Activated CD8-positive, alpha-beta T cell treated with anti-CD3 and anti-CD28 coated beads for 36 hours (primary cell): ENCODE measurements at regions not wholly inside any gene's neighbourhood (a gene's known extent, or its start where the extent isn't known, plus 50 kb on each side); places are given as distances from the start of the nearest gene placed in this dataset.

Experiments
- ATAC-seq: fragments of 200-7000 bp; cut with Tn5 transposase; one replicate; pipeline ENCODE4 v1.10.0; 2021; ENCODE audit warnings: mild to moderate bottlenecking, moderate library complexity
- CTCF ChIA-PET: fragments of 350-600 bp; sonication (Branson Sonifier 250); formaldehyde crosslinking; loops from one replicate; lab custom pipeline; 2021; ENCODE audit warnings: antibody characterized with exemption; lab: Charles Lee
- POLR2A ChIA-PET: fragments of 350-600 bp; sonication (Branson Sonifier 250); formaldehyde crosslinking; loops from one replicate; lab custom pipeline; 2021; ENCODE audit warnings: antibody characterized with exemption; lab: Charles Lee
- DNase-seq: peaks from one replicate; pipeline ENCODE4 v3.0.0-alpha.2; 2020
- H3K27ac Mint-ChIP-seq: one replicate; pipeline ENCODE4 v1.8.0; 2021; ENCODE audit warnings: mild to moderate bottlenecking, mixed read lengths
- H3K27me3 Mint-ChIP-seq: one replicate; pipeline ENCODE4 v1.8.0; 2021; ENCODE audit warnings: mixed read lengths
- H3K36me3 Mint-ChIP-seq: one replicate; pipeline ENCODE4 v1.8.0; 2021; ENCODE audit warnings: low read depth, mixed read lengths
- H3K4me1 Mint-ChIP-seq: one replicate; pipeline ENCODE4 v1.8.0; 2021; ENCODE audit warnings: low read depth, mixed read lengths
- H3K4me3 Mint-ChIP-seq: one replicate; pipeline ENCODE4 v1.8.0; 2021; ENCODE audit warnings: mild to moderate bottlenecking, moderate library complexity, mixed read lengths
- H3K9me3 Mint-ChIP-seq: one replicate; pipeline ENCODE4 v1.8.0; 2021; ENCODE audit warnings: mixed read lengths
- intact Hi-C: fragments of 100-400 bp; cut with micrococcal nuclease; formaldehyde crosslinking; loops from one replicate; pipeline ENCODE4 v1.10.0; 2022
- TF ChIP-seq, protein P1 (sequence below): fragments of 200-600 bp; IDR thresholded peaks from one replicate; pipeline ENCODE4 v1.8.0; 2022; ENCODE audit warnings: antibody characterized with exemption, mild to moderate bottlenecking

DNA sequence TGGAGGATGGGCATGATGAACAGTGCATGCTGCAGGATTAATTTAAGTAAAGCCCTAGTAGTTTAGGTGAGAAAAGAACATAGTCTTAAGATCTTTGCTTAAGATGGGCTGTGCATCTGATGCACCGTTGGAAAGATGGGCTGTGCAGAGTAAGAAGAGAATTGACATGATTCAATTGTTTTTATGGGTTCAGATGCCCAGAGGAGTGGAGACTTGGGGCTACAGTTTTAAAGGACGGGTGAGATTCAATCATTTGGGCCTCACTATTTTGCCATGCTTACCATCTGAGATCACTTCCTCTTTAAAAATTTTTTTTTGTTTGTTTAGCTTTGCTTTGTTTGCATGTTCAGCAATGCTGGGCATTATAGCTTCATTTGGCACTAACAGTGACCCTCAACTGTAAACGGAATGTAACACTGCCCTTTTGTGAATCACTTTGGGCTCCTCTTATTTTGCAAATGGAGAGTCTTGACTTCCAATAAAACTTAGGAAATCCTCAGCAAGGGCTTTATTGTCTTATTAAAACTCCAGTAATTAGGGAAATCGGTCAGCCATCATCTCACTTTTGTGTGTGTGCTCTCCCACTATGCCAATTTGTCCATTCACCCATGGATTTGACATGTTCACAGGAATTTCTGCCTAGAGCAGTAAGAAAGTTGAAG is 216.1 kb upstream of the TLL1 start:
- TF ChIP-seq, protein P1, sequence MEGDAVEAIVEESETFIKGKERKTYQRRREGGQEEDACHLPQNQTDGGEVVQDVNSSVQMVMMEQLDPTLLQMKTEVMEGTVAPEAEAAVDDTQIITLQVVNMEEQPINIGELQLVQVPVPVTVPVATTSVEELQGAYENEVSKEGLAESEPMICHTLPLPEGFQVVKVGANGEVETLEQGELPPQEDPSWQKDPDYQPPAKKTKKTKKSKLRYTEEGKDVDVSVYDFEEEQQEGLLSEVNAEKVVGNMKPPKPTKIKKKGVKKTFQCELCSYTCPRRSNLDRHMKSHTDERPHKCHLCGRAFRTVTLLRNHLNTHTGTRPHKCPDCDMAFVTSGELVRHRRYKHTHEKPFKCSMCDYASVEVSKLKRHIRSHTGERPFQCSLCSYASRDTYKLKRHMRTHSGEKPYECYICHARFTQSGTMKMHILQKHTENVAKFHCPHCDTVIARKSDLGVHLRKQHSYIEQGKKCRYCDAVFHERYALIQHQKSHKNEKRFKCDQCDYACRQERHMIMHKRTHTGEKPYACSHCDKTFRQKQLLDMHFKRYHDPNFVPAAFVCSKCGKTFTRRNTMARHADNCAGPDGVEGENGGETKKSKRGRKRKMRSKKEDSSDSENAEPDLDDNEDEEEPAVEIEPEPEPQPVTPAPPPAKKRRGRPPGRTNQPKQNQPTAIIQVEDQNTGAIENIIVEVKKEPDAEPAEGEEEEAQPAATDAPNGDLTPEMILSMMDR, result no peak
- Mint-ChIP-seq H3K27ac (no peak overlapping the region), H3K4me3 (no peak overlapping the region), H3K27me3 (no peaks in the 10 kb centered on the region), H3K4me1 (no peaks in the 10 kb centered on the region), H3K9me3 (no peaks in the 10 kb centered on the region), H3K36me3 (no peaks in the 10 kb centered on the region)
- ChIA-PET CTCF (no interaction called here), POLR2A (no interaction called here)
- intact Hi-C loops, result no loop called here
- DNase-seq (no peak), ATAC-seq (no peak)

DNA sequence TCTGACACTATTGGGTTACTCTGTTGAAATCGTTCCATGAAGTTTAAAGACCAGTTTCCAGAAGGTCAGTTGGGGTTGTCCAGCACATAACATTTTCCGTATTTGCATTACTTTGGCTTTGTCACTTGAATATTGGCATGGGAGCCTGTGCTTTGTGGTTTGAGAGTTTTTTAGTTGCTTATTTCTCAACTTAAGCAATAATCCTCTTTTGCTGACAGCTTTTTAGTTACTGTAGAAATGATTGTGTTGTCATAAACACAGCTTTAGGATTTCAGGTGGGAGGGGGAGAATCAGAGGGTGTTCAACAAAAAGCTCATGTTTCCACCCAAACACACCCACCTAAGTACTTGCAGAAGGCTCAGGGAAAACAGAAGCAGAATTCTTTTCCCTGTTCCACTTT is 210.7 kb upstream of the TLL1 start:
- CTCF ChIA-PET, result no interaction called here
- H3K4me1 Mint-ChIP-seq, result no peaks in the 10 kb centered on the region
- no peak for ATAC-seq

DNA sequence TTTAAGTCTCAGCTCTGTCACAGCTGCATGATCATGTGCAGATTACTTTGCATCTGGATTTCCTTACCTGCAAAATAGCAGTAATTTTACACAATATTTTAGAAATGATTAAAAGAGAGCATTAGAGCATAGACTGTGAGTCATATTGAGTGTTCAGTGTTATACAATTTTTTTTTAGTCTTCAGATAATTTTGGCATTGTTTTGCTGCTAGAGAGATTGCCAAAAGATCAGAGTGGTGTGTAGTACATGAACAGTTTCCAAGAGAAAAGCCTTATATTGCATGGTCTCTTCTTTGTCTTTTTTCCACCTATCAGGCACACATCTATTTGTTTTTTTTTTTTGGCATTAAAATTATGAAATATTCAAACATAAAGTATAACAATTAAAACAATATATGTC is 209.6 kb upstream of the TLL1 start:
- H3K36me3 Mint-ChIP-seq, result no peaks in the 10 kb centered on the region
- H3K27me3 Mint-ChIP-seq, result no peaks in the 10 kb centered on the region
- TF ChIP-seq, protein P1, result no peak
- ChIA-PET CTCF (no interaction called here), POLR2A (no interaction called here)
- no peaks in the 10 kb centered on the region for H3K9me3 Mint-ChIP-seq
- intact Hi-C loops, result no loop called here
- no peaks in the 10 kb centered on the region for H3K4me1 Mint-ChIP-seq
- H3K27ac Mint-ChIP-seq, result no peak overlapping the region
- DNase-seq (no peak), ATAC-seq (no peak)
- no peak overlapping the region for H3K4me3 Mint-ChIP-seq

More for the DNA sequence above, 210.7 kb upstream of the TLL1 start:
- intact Hi-C loops, result no loop called here
- no peak overlapping the region for H3K4me3 Mint-ChIP-seq
- H3K36me3 Mint-ChIP-seq, result no peaks in the 10 kb centered on the region
- H3K9me3 Mint-ChIP-seq, result no peaks in the 10 kb centered on the region
- TF ChIP-seq, protein P1, result no peak
- DNase-seq, result no peak
- POLR2A ChIA-PET, result no interaction called here
- no peaks in the 10 kb centered on the region for H3K27me3 Mint-ChIP-seq
- H3K27ac Mint-ChIP-seq, result no peak overlapping the region

DNA sequence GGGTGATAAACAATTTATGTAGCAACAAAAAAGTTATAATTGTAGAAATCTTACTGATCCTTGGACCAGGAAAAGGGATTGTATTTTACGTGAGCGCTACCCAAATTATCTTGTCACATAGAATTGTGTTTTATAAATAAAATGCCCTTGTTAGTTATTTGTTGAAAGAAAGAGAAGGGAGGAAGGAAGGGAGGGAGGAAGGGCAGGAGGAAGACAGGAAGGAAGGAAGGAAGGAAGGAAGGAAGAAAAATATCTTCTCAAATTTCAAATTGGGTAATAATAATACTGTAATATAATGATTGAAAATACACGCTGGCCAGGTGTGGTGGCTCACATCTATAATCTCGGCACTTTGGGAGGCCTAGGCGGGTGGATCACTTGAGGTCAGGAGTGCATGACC is 206.2 kb upstream of the TLL1 start:
- H3K36me3 Mint-ChIP-seq, result no peaks in the 10 kb centered on the region
- H3K9me3 Mint-ChIP-seq, result no peaks in the 10 kb centered on the region
- H3K27me3 Mint-ChIP-seq, result no peaks in the 10 kb centered on the region
- no peak overlapping the region for H3K4me3 Mint-ChIP-seq
- intact Hi-C loops, result no loop called here
- no peak for ATAC-seq
- TF ChIP-seq, protein P1, result no peak
- H3K4me1 Mint-ChIP-seq, result no peaks in the 10 kb centered on the region
- POLR2A ChIA-PET, result no interaction called here
- CTCF ChIA-PET, result no interaction called here
- H3K27ac Mint-ChIP-seq, result no peak overlapping the region
- DNase-seq, result no peak

DNA sequence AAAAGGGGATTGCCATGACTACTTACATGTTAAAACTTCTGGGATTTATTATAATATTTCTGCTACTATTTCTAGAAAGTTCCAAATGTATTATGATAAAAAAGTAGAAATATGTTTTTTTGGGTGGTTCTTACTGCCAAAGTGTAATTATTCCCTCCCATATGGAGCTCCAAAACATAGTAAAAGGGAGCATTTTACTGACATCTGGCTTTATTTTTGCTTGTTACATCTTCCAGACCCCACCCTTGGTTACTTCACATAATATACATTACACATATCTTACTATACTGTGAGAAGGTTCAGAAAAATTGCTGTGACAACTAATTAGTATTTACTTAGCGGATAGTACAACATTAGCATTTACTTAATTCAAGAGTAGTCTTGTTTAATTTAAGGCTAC is 205.1 kb upstream of the TLL1 start:
- POLR2A ChIA-PET, result no interaction called here
- Mint-ChIP-seq H3K27me3 (no peaks in the 10 kb centered on the region), H3K4me1 (no peaks in the 10 kb centered on the region), H3K4me3 (no peak overlapping the region), H3K9me3 (no peaks in the 10 kb centered on the region), H3K27ac (no peak overlapping the region), H3K36me3 (no peaks in the 10 kb centered on the region)
- DNase-seq (no peak), ATAC-seq (no peak)
- CTCF ChIA-PET, result no interaction called here
- TF ChIP-seq, protein P1, result no peak
- intact Hi-C loops, result no loop called here
